ENCODE measurements at regions not wholly inside any gene's neighbourhood (a gene's known extent, or its start where the extent isn't known, plus 50 kb on each side); places are given as distances from the start of the nearest gene placed in this dataset.

- TF ChIP-seq ZNF462 (CRISPR knock-in tag; IDR thresholded peaks at IDR 0.05) = no peak
- TF ChIP-seq ZNF114 (CRISPR knock-in tag; IDR thresholded peaks at IDR 0.05) = no peak
- no peak for TF ChIP-seq STAT1 (IDR thresholded peaks at IDR 0.05; ENCODE audit: unreplicated experiment)
Measured at GRCh38 chr2:154537024-154537423, 161.5 kb upstream of the KCNJ3 start (continued).

- H3K79me2 ChIP-seq (replicated peaks; ENCODE audit: insufficient read depth) = no peaks in the 10 kb centered on the region
- H3K4me3 ChIP-seq = no peak overlapping the region
- H3F3A ChIP-seq (replicated peaks; ENCODE audit: low read depth) = no peaks in the 10 kb centered on the region
- Mint-ChIP-seq H3K27ac (no peak overlapping the region), H3K9me3 (no peaks in the 10 kb centered on the region), H3K4me3 (no peak overlapping the region), H3K4me1 (peaks cover 10% of the 10 kb centered on the region), H3K36me3 (ENCODE audit: low read depth) (no peaks in the 10 kb centered on the region), H3K27me3 (ENCODE audit: insufficient read depth, low read depth, poor library complexity) (no peaks in the 10 kb centered on the region)
- no peak overlapping the region for H2AFZ ChIP-seq
- no peak for ATAC-seq
- H3K4me1 ChIP-seq (ENCODE audit: insufficient read depth) = peaks cover 17% of the 10 kb centered on the region
- no peak overlapping the region for H3K27ac ChIP-seq (ENCODE audit: low read depth)
- H3K36me3 ChIP-seq (ENCODE audit: insufficient read depth) = no peaks in the 10 kb centered on the region
- no peak for DNase-seq (ENCODE audit: low spot score)
- H4K20me1 ChIP-seq (replicated peaks; ENCODE audit: insufficient read depth) = no peaks in the 10 kb centered on the region
- H3K4me2 ChIP-seq = no peak overlapping the region
- H3K27me3 ChIP-seq (ENCODE audit: insufficient read depth) = no peaks in the 10 kb centered on the region
- H3K9me2 ChIP-seq (ENCODE audit: insufficient read depth) = no peaks in the 10 kb centered on the region
- TF ChIP-seq ETS1 (IDR thresholded peaks at IDR 0.05) = no peak
- no peak for TF ChIP-seq STAT1 (IDR thresholded peaks at IDR 0.05; ENCODE audit: unreplicated experiment)
- no peak for TF ChIP-seq ZNF331 (CRISPR knock-in tag; IDR thresholded peaks at IDR 0.05; ENCODE audit: low read depth)
- TF ChIP-seq REST (IDR thresholded peaks at IDR 0.05; ENCODE audit: unreplicated experiment) = no peak
- TF ChIP-seq EZH2 (IDR thresholded peaks at IDR 0.05; ENCODE audit: low read depth, unreplicated experiment) = no peak
- no peak for TF ChIP-seq JUNB (IDR thresholded peaks at IDR 0.05; ENCODE audit: unreplicated experiment)
- no peak for TF ChIP-seq POLR2AphosphoS5 (IDR thresholded peaks at IDR 0.05; ENCODE audit: low read depth)
Measured at GRCh38 chr2:154537843-154538450, 160.5 kb upstream of the KCNJ3 start.
